ENCODE measurements at regions not wholly inside any gene's neighbourhood (a gene's known extent, or its start where the extent isn't known, plus 50 kb on each side); places are given as distances from the start of the nearest gene placed in this dataset.

DNA sequence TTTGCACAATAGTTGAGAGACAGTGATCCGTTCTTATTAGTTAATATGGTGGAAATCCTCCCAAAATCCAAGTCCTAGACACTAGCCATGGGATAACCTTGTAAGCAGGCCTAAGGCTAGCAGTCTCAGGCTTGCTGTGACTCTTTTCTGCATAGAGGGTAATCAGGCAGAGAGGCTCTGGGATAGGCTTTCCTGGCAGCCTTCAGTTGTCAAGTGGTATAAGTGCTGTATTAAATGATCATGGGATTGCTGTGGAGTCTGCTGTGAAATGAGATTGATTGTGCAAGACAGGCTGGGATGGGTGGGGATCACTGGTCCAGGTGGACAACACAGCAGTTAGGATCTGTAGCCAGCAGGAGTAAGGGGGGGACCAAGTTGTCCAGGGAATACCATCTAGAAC, 416.4 kb downstream of the TLE4 start (continued):
- TF ChIP-seq, protein P1, sequence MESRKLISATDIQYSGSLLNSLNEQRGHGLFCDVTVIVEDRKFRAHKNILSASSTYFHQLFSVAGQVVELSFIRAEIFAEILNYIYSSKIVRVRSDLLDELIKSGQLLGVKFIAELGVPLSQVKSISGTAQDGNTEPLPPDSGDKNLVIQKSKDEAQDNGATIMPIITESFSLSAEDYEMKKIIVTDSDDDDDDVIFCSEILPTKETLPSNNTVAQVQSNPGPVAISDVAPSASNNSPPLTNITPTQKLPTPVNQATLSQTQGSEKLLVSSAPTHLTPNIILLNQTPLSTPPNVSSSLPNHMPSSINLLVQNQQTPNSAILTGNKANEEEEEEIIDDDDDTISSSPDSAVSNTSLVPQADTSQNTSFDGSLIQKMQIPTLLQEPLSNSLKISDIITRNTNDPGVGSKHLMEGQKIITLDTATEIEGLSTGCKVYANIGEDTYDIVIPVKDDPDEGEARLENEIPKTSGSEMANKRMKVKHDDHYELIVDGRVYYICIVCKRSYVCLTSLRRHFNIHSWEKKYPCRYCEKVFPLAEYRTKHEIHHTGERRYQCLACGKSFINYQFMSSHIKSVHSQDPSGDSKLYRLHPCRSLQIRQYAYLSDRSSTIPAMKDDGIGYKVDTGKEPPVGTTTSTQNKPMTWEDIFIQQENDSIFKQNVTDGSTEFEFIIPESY (CRISPR knock-in tag; IDR thresholded peaks at IDR 0.05) = no peak

DNA sequence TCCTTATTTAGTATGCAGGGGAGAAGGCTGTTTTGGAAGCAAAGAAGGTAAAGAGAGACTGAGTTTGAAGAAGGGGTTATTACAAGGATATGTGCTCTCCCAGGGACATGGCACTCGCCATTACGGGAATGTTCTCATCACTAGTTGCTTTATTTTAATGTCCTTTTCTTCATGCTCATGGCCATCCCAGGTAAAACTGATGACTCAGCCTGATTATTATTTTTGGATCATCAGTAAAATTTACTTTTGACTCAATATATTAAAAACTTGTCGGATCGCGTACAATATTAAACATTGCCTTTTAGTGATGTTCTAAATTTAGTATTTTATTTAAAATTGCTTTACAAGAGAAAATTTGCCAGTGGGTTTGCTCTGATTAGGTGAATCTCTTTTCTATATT, 414.7 kb downstream of the TLE4 start:
- H2AFZ ChIP-seq (ENCODE audit: low read length) = no peak overlapping the region
- no peaks in the 10 kb centered on the region for H3K36me3 ChIP-seq (replicated peaks in 1 of 2; ENCODE audit: control insufficient read depth in 1 of 2, insufficient read depth in 2 of 2, low read length in 2 of 2)
- TF ChIP-seq JUN (CRISPR knock-in tag; IDR thresholded peaks at IDR 0.05) (no peak), ZNF589 (CRISPR knock-in tag; conservative IDR thresholded peaks at IDR 0.05) (no peak), CHD4 (IDR thresholded peaks at IDR 0.05; ENCODE audit: borderline replicate concordance, low read length) (no peak), MAFK (conservative IDR thresholded peaks at IDR 0.05 in 1 of 2, IDR thresholded peaks at IDR 0.05 in 1 of 2; ENCODE audit: low read length in 2 of 2) (peak; percentile 78 to 92), MAFF (IDR thresholded peaks at IDR 0.05; ENCODE audit: low read depth, low read length) (peak; percentile 88)
- no TSS peak for BruUV-seq (replicated peaks)
- H3K27me3 ChIP-seq (ENCODE audit: control insufficient read depth in 1 of 2, insufficient read depth in 2 of 2, low read length in 2 of 2) = no peaks in the 10 kb centered on the region
- in situ Hi-C loops (cut with HindIII; ENCODE audit: extremely low pct_ligation_motif_present, low pct_unique_long_range_greater_than_20kb) = no loop called here
- no peak overlapping the region for H3K4me3 ChIP-seq (replicated peaks in 1 of 3; ENCODE audit: insufficient read depth in 1 of 3, low read depth in 2 of 3, low read length in 3 of 3)
- no peak for DNase-seq (ENCODE audit: low spot score)
- H4K20me1 ChIP-seq (ENCODE audit: insufficient read depth, low read length) = no peaks in the 10 kb centered on the region
- H3K4me1 ChIP-seq (ENCODE audit: insufficient read depth, low read length) = no peaks in the 10 kb centered on the region
- no peak for FAIRE-seq
- intact Hi-C loops (cut with micrococcal nuclease; ENCODE audit: unreplicated experiment) = no loop called here
- peaks cover 8% of the 10 kb centered on the region; the same call in 1 of the 2 replicates for H3K9me3 ChIP-seq (ENCODE audit: low read length)
- ChIA-PET POLR2A (no interaction called here), CTCF (ENCODE audit: low intra/inter-chr PET ratio, low total read pairs) (no interaction called here)
- no peak overlapping the region for H3K4me2 ChIP-seq (ENCODE audit: low read depth, low read length)
- H3K9ac ChIP-seq (ENCODE audit: insufficient read depth, low read depth, low read length) = no peak overlapping the region
- H3K79me2 ChIP-seq (ENCODE audit: insufficient read depth, low read length) = no peaks in the 10 kb centered on the region
- 49% methylated on average over 5 of the region's 5 CpGs for WGBS (ENCODE audit: low lambda C conversion rate)
- no peak overlapping the region for H3K27ac ChIP-seq (ENCODE audit: extremely low read length, insufficient read depth, low read length)
- ATAC-seq = no peak
